HCT116 (cell line): ENCODE measurements at regions not wholly inside any gene's neighbourhood (a gene's known extent, or its start where the extent isn't known, plus 50 kb on each side); places are given as distances from the start of the nearest gene placed in this dataset.

Experiments used
- ATAC-seq: fragments of 200-7000 bp; cut with Tn5 transposase; 2 replicates; pipeline ENCODE4 v1.9.1; 2020; ENCODE audit warnings: mild to moderate bottlenecking, moderate library complexity
- BruUV-seq: library from RNA; stranded (reverse); fragments of 400-500 nt; replicated peaks from 2 replicates; lab custom pipeline; 2021; lab: Mats Ljungman, UMichigan
- CTCF ChIA-PET: fragments of 300-600 bp; sonication (Branson Sonifier 250); formaldehyde crosslinking; loops from one replicate; lab custom pipeline; 2021; ENCODE audit warnings: antibody characterized with exemption; lab: Charles Lee
- POLR2A ChIA-PET: fragments of 300-600, 350-600 bp; sonication (Branson Sonifier 250); formaldehyde crosslinking; loops from one replicate; lab custom pipeline; 2021; ENCODE audit warnings: antibody characterized with exemption; lab: Charles Lee
- RAD21 ChIA-PET, 2 experiments: fragments of 300-600 bp; sonication (Branson Sonifier 250); formaldehyde crosslinking; loops; one replicate each; lab custom pipeline; 2023; ENCODE audit warnings: low total read pairs in 2 of 2; ENCODE audit not compliant: uncharacterized antibody in 2 of 2, unreplicated experiment in 2 of 2, low non-redundant PET in 1 of 2; lab: Charles Lee
- DNase-seq: peaks from one replicate; pipeline ENCODE4 v3.0.0-alpha.2; 2010; ENCODE audit warnings: low read depth, low spot score
- H2AFZ ChIP-seq: fragments of 200-600 bp; shearing (Covaris generic), sonication (generic); 2 replicates; pipeline ENCODE4 v1.6.1; 2017; ENCODE audit warnings: low read depth, mixed run types, mixed read lengths, antibody characterized with exemption, low read length; ENCODE audit not compliant: poor library complexity, severe bottlenecking
- H3K27ac ChIP-seq: 2 replicates; pipeline ENCODE4 v1.5.1; 2012; ENCODE audit warnings: low read depth, low read length
- H3K27me3 ChIP-seq: fragments of 200-600 bp; sonication (generic); 2 replicates; pipeline ENCODE4 v1.6.1; 2016; ENCODE audit warnings: mixed run types, low read length, mixed read lengths; ENCODE audit not compliant: insufficient read depth
- H3K36me3 ChIP-seq, 2 experiments: fragments of 200-500 bp in 1 of 2; fragments of 200-600 bp in 1 of 2; sonication (Bioruptor generic) in 1 of 2; sonication (generic) in 1 of 2; 2 replicates each; pipeline versions ENCODE4 v1.5.1 to v1.6.1; 2014 to 2016; ENCODE audit warnings: low read length in 2 of 2, inconsistent platforms in 1 of 2, mixed read lengths in 1 of 2, mixed run types in 1 of 2; ENCODE audit not compliant: insufficient read depth in 2 of 2, control insufficient read depth in 1 of 2
- H3K4me1 ChIP-seq, 2 experiments: fragments of 200-600 bp in 1 of 2; sonication (generic) in 1 of 2; 2 replicates each; pipeline versions ENCODE4 v1.5.1 to v1.6.1; 2012 to 2017; ENCODE audit warnings: low read length in 2 of 2, inconsistent platforms in 1 of 2, mild to moderate bottlenecking in 1 of 2, mixed read lengths in 1 of 2, mixed run types in 1 of 2, moderate library complexity in 1 of 2; ENCODE audit not compliant: insufficient read depth in 2 of 2, control insufficient read depth in 1 of 2
- H3K4me2 ChIP-seq: fragments of 200-600 bp; sonication (generic); 2 replicates; pipeline ENCODE4 v1.6.1; 2017; ENCODE audit warnings: mixed run types, low read length, mixed read lengths
- H3K4me3 ChIP-seq, 2 experiments: fragments of 200-600 bp in 1 of 2; sonication (generic) in 1 of 2; replicated peaks in 1 of 2; 2 replicates each; pipeline ENCODE4 v1.5.1; 2011 to 2016; ENCODE audit warnings: low read length in 2 of 2, control low read depth in 1 of 2, low read depth in 1 of 2, mild to moderate bottlenecking in 1 of 2, mixed read lengths in 1 of 2, mixed run types in 1 of 2
- H3K79me2 ChIP-seq: fragments of 200-600 bp; sonication (generic); 2 replicates; pipeline ENCODE4 v1.6.1; 2017; ENCODE audit warnings: mild to moderate bottlenecking, mixed run types, low read length, moderate library complexity, mixed read lengths; ENCODE audit not compliant: insufficient read depth
- H3K9ac ChIP-seq: fragments of 200-600 bp; sonication (generic); 2 replicates; pipeline ENCODE4 v1.6.1; 2016; ENCODE audit warnings: low read length, mixed read lengths
- H3K9me2 ChIP-seq: fragments of 200-600 bp; sonication (generic), shearing (Covaris generic); 2 replicates; pipeline ENCODE4 v1.6.1; 2017; ENCODE audit warnings: mixed run types, mild to moderate bottlenecking, moderate library complexity; ENCODE audit not compliant: insufficient read depth
- H3K9me3 ChIP-seq, 2 experiments: fragments of 200-500 bp in 1 of 2; fragments of 200-600 bp in 1 of 2; sonication (Bioruptor generic) in 1 of 2; sonication (generic) in 1 of 2; 2 replicates each; pipeline ENCODE4 v1.6.1; 2014 to 2017; ENCODE audit warnings: low read length in 2 of 2, mixed read lengths in 2 of 2, inconsistent platforms in 1 of 2, low read depth in 1 of 2, mild to moderate bottlenecking in 1 of 2, mixed run types in 1 of 2, moderate library complexity in 1 of 2; ENCODE audit not compliant: control insufficient read depth in 1 of 2, insufficient read depth in 1 of 2
- H4K20me1 ChIP-seq: fragments of 200-600 bp; sonication (generic), shearing (Covaris generic); 2 replicates; pipeline ENCODE4 v1.6.1; 2017; ENCODE audit warnings: mixed run types, mild to moderate bottlenecking, moderate library complexity; ENCODE audit not compliant: insufficient read depth
- CBX3 ChIP-seq: IDR thresholded peaks from 2 replicates; pipeline ENCODE4 v1.6.1; 2012; ENCODE audit warnings: low read depth
- EGR1 ChIP-seq: IDR thresholded peaks from 2 replicates; pipeline ENCODE4 v1.6.1; 2012; ENCODE audit warnings: low read depth
- EZH2phosphoT487 ChIP-seq: fragments of 200-600 bp; IDR thresholded peaks from 2 replicates; pipeline ENCODE4 v1.6.1; 2018; ENCODE audit warnings: antibody characterized with exemption, borderline replicate concordance
- FOSL1 ChIP-seq: IDR thresholded peaks from 2 replicates; pipeline ENCODE4 v1.6.1; 2012; ENCODE audit warnings: low read depth
- POLR2AphosphoS5 ChIP-seq: IDR thresholded peaks from 2 replicates; pipeline ENCODE4 v1.6.1; 2011; ENCODE audit warnings: mild to moderate bottlenecking, low read depth, low read length, moderate library complexity
- SIN3A ChIP-seq: IDR thresholded peaks from 2 replicates; pipeline ENCODE4 v1.6.1; 2012; ENCODE audit warnings: low read depth
- TCF7L2 ChIP-seq: IDR thresholded peaks from 2 replicates; pipeline ENCODE4 v1.7.0; 2011; ENCODE audit warnings: borderline replicate concordance, inconsistent platforms; ENCODE audit not compliant: insufficient read depth, insufficient read length; ENCODE audit errors: extremely low read depth
- YY1 ChIP-seq: IDR thresholded peaks from 2 replicates; pipeline ENCODE4 v1.6.1; 2011; ENCODE audit warnings: low read length, low read depth, moderate library complexity, mild to moderate bottlenecking; ENCODE audit not compliant: insufficient replicate concordance; ENCODE audit errors: extremely low read depth
- ZFX ChIP-seq: fragments of 450-650 bp; IDR thresholded peaks from 2 replicates; pipeline ENCODE4 v1.6.1; 2017
- ZNF274 ChIP-seq: fragments of 200-500 bp; sonication (Bioruptor generic); IDR thresholded peaks from 2 replicates; pipeline ENCODE4 v1.6.1; 2014; ENCODE audit warnings: mild to moderate bottlenecking, low read depth, low read length, inconsistent platforms
- intact Hi-C: fragments of 100-400 bp; cut with micrococcal nuclease; formaldehyde crosslinking; loops from 2 replicates; pipeline ENCODE4 v1.10.0; 2022
- TF ChIP-seq, protein P1 (sequence below): IDR thresholded peaks from 2 replicates; pipeline ENCODE4 v1.6.1; 2012
- TF ChIP-seq, protein P2 (sequence below): IDR thresholded peaks from 2 replicates; pipeline ENCODE4 v1.6.1; 2012; ENCODE audit warnings: low read depth
- TF ChIP-seq, protein P3 (sequence below): IDR thresholded peaks from 2 replicates; pipeline ENCODE4 v1.6.1; 2011; ENCODE audit warnings: mild to moderate bottlenecking, low read length, moderate library complexity; ENCODE audit not compliant: insufficient replicate concordance; ENCODE audit errors: extremely low read depth
- TF ChIP-seq, protein P4 (sequence below): IDR thresholded peaks from 2 replicates; pipeline ENCODE4 v1.6.1; 2012

DNA sequence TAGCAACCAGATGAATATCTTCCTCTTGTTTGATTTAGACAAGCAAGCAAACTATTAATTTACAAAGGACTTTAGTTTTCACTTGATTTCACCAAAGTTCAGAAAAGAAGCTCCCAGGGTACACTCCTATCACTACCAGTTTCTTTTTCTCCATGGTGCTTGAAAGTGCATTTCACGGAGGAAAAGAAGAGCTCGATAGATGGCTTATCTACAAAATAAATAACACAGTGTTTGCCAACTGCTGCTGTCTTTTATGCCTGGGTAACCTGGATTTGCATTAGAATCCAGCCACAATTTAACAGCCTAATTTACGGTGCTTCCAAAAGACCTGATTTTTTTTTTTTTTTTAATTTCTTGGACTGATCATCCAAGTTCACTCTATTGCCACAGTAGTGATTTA is 275.7 kb downstream of the GPR37 start:
- no peak for ATAC-seq
- BruUV-seq: no TSS peak
- POLR2A ChIA-PET: no interaction called here
- Histone ChIP-seq H3K9ac (no peak overlapping the region), H3K4me1 (no peaks in the 10 kb centered on the region), H4K20me1 (no peaks in the 10 kb centered on the region), H3K79me2 (no peaks in the 10 kb centered on the region), H3K36me3 (no peaks in the 10 kb centered on the region), H3K9me3 (no peaks in the 10 kb centered on the region), H3K9me2 (no peaks in the 10 kb centered on the region), H3K27me3 (no peaks in the 10 kb centered on the region), H3K4me2 (no peak overlapping the region), H2AFZ (no peak overlapping the region), H3K4me3 (no peak overlapping the region), H3K27ac (no peak overlapping the region)
- intact Hi-C loops: no loop called here
- CTCF ChIA-PET: no interaction called here
- TF ChIP-seq ZFX (no peak), POLR2AphosphoS5 (no peak), SIN3A (no peak), EGR1 (no peak), CBX3 (no peak), TCF7L2 (no peak), ZNF274 (no peak)
- TF ChIP-seq, protein P1, sequence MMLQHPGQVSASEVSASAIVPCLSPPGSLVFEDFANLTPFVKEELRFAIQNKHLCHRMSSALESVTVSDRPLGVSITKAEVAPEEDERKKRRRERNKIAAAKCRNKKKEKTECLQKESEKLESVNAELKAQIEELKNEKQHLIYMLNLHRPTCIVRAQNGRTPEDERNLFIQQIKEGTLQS: no peak
- DNase-seq: no peak
- RAD21 ChIA-PET: no interaction called here

DNA sequence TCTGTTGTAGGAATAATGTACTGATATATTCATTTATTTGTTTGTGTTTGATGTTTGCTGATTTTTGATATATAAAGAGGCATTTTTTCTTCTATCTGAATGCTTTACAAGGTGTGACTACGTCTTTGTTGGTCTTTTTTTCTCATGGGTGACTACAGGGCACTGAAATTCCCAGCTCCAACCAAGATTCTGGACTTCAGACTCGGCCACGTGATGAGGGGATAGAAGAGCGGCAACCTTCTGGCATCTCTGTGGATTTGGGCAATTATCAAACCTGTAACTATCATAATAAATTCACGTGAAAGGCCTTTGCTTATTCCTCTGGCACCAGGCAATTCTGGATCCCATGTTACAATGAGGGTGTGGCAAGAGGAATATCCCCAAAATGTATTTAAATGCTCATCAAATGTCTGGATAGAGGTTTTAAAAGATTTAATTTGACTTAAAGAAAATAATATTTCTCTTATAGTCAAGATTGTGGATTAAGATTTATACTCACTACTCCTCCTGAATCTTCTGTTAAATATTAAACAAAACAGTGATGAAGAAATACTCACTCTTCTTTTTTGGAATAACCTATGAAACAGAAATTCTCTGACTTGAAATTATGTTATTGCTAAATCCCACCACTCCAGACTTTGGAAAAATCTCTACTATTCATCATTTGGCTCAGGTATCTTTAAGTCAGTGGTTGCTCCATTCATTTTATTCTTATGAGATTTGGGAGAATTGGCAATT is 276.3 kb downstream of the GPR37 start:
- Histone ChIP-seq H3K79me2 (no peaks in the 10 kb centered on the region), H3K36me3 (no peaks in the 10 kb centered on the region), H4K20me1 (no peaks in the 10 kb centered on the region), H3K4me2 (no peak overlapping the region), H3K4me1 (no peaks in the 10 kb centered on the region), H3K4me3 (no peak overlapping the region), H3K27me3 (no peaks in the 10 kb centered on the region), H2AFZ (no peak overlapping the region), H3K9ac (no peak overlapping the region), H3K27ac (no peak overlapping the region), H3K9me2 (no peaks in the 10 kb centered on the region), H3K9me3 (no peaks in the 10 kb centered on the region)
- DNase-seq: no peak
- POLR2A ChIA-PET: no interaction called here
- intact Hi-C loops: no loop called here
- CTCF ChIA-PET: no interaction called here
- no peak for ATAC-seq
- BruUV-seq: no TSS peak
- RAD21 ChIA-PET: no interaction called here
- TF ChIP-seq ZFX: no peak
- no peak for TF ChIP-seq FOSL1
- TF ChIP-seq, protein P2, sequence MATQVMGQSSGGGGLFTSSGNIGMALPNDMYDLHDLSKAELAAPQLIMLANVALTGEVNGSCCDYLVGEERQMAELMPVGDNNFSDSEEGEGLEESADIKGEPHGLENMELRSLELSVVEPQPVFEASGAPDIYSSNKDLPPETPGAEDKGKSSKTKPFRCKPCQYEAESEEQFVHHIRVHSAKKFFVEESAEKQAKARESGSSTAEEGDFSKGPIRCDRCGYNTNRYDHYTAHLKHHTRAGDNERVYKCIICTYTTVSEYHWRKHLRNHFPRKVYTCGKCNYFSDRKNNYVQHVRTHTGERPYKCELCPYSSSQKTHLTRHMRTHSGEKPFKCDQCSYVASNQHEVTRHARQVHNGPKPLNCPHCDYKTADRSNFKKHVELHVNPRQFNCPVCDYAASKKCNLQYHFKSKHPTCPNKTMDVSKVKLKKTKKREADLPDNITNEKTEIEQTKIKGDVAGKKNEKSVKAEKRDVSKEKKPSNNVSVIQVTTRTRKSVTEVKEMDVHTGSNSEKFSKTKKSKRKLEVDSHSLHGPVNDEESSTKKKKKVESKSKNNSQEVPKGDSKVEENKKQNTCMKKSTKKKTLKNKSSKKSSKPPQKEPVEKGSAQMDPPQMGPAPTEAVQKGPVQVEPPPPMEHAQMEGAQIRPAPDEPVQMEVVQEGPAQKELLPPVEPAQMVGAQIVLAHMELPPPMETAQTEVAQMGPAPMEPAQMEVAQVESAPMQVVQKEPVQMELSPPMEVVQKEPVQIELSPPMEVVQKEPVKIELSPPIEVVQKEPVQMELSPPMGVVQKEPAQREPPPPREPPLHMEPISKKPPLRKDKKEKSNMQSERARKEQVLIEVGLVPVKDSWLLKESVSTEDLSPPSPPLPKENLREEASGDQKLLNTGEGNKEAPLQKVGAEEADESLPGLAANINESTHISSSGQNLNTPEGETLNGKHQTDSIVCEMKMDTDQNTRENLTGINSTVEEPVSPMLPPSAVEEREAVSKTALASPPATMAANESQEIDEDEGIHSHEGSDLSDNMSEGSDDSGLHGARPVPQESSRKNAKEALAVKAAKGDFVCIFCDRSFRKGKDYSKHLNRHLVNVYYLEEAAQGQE: no peak
- TF ChIP-seq, protein P3, sequence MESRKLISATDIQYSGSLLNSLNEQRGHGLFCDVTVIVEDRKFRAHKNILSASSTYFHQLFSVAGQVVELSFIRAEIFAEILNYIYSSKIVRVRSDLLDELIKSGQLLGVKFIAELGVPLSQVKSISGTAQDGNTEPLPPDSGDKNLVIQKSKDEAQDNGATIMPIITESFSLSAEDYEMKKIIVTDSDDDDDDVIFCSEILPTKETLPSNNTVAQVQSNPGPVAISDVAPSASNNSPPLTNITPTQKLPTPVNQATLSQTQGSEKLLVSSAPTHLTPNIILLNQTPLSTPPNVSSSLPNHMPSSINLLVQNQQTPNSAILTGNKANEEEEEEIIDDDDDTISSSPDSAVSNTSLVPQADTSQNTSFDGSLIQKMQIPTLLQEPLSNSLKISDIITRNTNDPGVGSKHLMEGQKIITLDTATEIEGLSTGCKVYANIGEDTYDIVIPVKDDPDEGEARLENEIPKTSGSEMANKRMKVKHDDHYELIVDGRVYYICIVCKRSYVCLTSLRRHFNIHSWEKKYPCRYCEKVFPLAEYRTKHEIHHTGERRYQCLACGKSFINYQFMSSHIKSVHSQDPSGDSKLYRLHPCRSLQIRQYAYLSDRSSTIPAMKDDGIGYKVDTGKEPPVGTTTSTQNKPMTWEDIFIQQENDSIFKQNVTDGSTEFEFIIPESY: no peak
- TF ChIP-seq, protein P4, sequence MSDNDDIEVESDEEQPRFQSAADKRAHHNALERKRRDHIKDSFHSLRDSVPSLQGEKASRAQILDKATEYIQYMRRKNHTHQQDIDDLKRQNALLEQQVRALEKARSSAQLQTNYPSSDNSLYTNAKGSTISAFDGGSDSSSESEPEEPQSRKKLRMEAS: no peak
- TF ChIP-seq YY1: no peak
- TF ChIP-seq POLR2AphosphoS5: no peak
- no peak for TF ChIP-seq EZH2phosphoT487
